ENCODE measurements at regions not wholly inside any gene's neighbourhood (a gene's known extent, or its start where the extent isn't known, plus 50 kb on each side); places are given as distances from the start of the nearest gene placed in this dataset.

- H3K9me2 ChIP-seq (replicated peaks; ENCODE audit: low read depth, low read length), result no peaks in the 10 kb centered on the region
- H3K9me3 ChIP-seq (ENCODE audit: insufficient read depth, low read depth, low read length), result no peaks in the 10 kb centered on the region; the same call in 1 of the 2 replicates
- H3K9ac ChIP-seq (ENCODE audit: low read depth, low read length, poor library complexity, severe bottlenecking), result no peak overlapping the region
- H3K27me3 ChIP-seq (ENCODE audit: insufficient read depth, low read length, poor library complexity, severe bottlenecking), result no peaks in the 10 kb centered on the region
- no peaks in the 10 kb centered on the region for H3K36me3 ChIP-seq (ENCODE audit: insufficient read depth, low read length)
- no peaks in the 10 kb centered on the region for H3K4me1 ChIP-seq (ENCODE audit: insufficient read depth, low read length, poor library complexity, severe bottlenecking)
- H3K79me2 ChIP-seq (ENCODE audit: insufficient read depth, low read length), result no peaks in the 10 kb centered on the region
- TF ChIP-seq CTCF (conservative IDR thresholded peaks at IDR 0.05; ENCODE audit: low read length), result no peak
- no peak for TF ChIP-seq EZH2phosphoT487 (IDR thresholded peaks at IDR 0.05; ENCODE audit: borderline replicate concordance)
- H2AFZ ChIP-seq (ENCODE audit: low read length), result no peak overlapping the region
- no peaks in the 10 kb centered on the region for H3F3A ChIP-seq (ENCODE audit: low read depth)
- no peak overlapping the region for H3K4me2 ChIP-seq (ENCODE audit: low read depth, low read length, poor library complexity, severe bottlenecking)
- H4K20me1 ChIP-seq (ENCODE audit: insufficient read depth, low read length, poor library complexity, severe bottlenecking), result no peaks in the 10 kb centered on the region
- H3K4me3 ChIP-seq (ENCODE audit: low read length, poor library complexity, severe bottlenecking), result no peak overlapping the region
These were observed 243.9 kb upstream of the GPR26 start for GRCh38 chr10:123422261-123422660.

- H3K9me3 ChIP-seq (ENCODE audit: insufficient read depth, low read depth, low read length), result no peaks in the 10 kb centered on the region; the same call in 1 of the 2 replicates
- H3K79me2 ChIP-seq (ENCODE audit: insufficient read depth, low read length), result no peaks in the 10 kb centered on the region
- H3F3A ChIP-seq (ENCODE audit: low read depth), result no peaks in the 10 kb centered on the region
- H3K9ac ChIP-seq (ENCODE audit: low read depth, low read length, poor library complexity, severe bottlenecking), result no peak overlapping the region
- no peaks in the 10 kb centered on the region for H3K4me1 ChIP-seq (ENCODE audit: insufficient read depth, low read length, poor library complexity, severe bottlenecking)
- no peak overlapping the region for H3K4me2 ChIP-seq (ENCODE audit: low read depth, low read length, poor library complexity, severe bottlenecking)
- TF ChIP-seq EZH2phosphoT487 (IDR thresholded peaks at IDR 0.05; ENCODE audit: borderline replicate concordance) (no peak), CTCF (conservative IDR thresholded peaks at IDR 0.05; ENCODE audit: low read length) (no peak)
- H2AFZ ChIP-seq (ENCODE audit: low read length), result no peak overlapping the region
- no peaks in the 10 kb centered on the region for H3K27me3 ChIP-seq (ENCODE audit: insufficient read depth, low read length, poor library complexity, severe bottlenecking)
- H3K9me2 ChIP-seq (replicated peaks; ENCODE audit: low read depth, low read length), result no peaks in the 10 kb centered on the region
- no peak overlapping the region for H3K4me3 ChIP-seq (ENCODE audit: low read length, poor library complexity, severe bottlenecking)
- no peaks in the 10 kb centered on the region for H4K20me1 ChIP-seq (ENCODE audit: insufficient read depth, low read length, poor library complexity, severe bottlenecking)
- no peaks in the 10 kb centered on the region for H3K36me3 ChIP-seq (ENCODE audit: insufficient read depth, low read length)
These were observed 241.6 kb upstream of the GPR26 start for GRCh38 chr10:123424537-123424936.

- Histone ChIP-seq H3K36me3 (ENCODE audit: insufficient read depth, low read length) (no peaks in the 10 kb centered on the region), H3K4me1 (ENCODE audit: insufficient read depth, low read length, poor library complexity, severe bottlenecking) (no peaks in the 10 kb centered on the region), H3K4me3 (ENCODE audit: low read length, poor library complexity, severe bottlenecking) (no peak overlapping the region), H3K4me2 (ENCODE audit: low read depth, low read length, poor library complexity, severe bottlenecking) (no peak overlapping the region), H3K9me3 (ENCODE audit: insufficient read depth, low read depth, low read length) (no peaks in the 10 kb centered on the region; the same call in 1 of the 2 replicates), H4K20me1 (ENCODE audit: insufficient read depth, low read length, poor library complexity, severe bottlenecking) (no peaks in the 10 kb centered on the region), H3K79me2 (ENCODE audit: insufficient read depth, low read length) (no peaks in the 10 kb centered on the region), H3K9ac (ENCODE audit: low read depth, low read length, poor library complexity, severe bottlenecking) (no peak overlapping the region), H3K9me2 (replicated peaks; ENCODE audit: low read depth, low read length) (no peaks in the 10 kb centered on the region), H2AFZ (ENCODE audit: low read length) (no peak overlapping the region), H3K27me3 (ENCODE audit: insufficient read depth, low read length, poor library complexity, severe bottlenecking) (no peaks in the 10 kb centered on the region), H3F3A (ENCODE audit: low read depth) (no peaks in the 10 kb centered on the region)
- TF ChIP-seq EZH2phosphoT487 (IDR thresholded peaks at IDR 0.05; ENCODE audit: borderline replicate concordance) (no peak), CTCF (conservative IDR thresholded peaks at IDR 0.05; ENCODE audit: low read length) (no peak)
These were observed 240.5 kb upstream of the GPR26 start for GRCh38 chr10:123425680-123426079.
